GM12878 (cell line): ENCODE measurements at regions not wholly inside any gene's neighbourhood (a gene's known extent, or its start where the extent isn't known, plus 50 kb on each side); places are given as distances from the start of the nearest gene placed in this dataset.

Experiments used
- ATAC-seq: fragments of 200-7000 bp; cut with Tn5 transposase; 3 replicates; pipeline ENCODE4 v1.9.1; 2020; ENCODE audit warnings: mild to moderate bottlenecking, moderate library complexity
- BruUV-seq: library from RNA; stranded (reverse); fragments of 400-500 nt; replicated peaks from 2 replicates; lab custom pipeline; 2021; lab: Mats Ljungman, UMichigan
- CTCF ChIA-PET: fragments of 300-600 bp; sonication (Branson Sonifier 250); formaldehyde crosslinking; extraction: SDS; loops from one replicate; lab custom pipeline; 2021; ENCODE audit warnings: inconsistent platforms; lab: Yijun Ruan, JAX
- POLR2A ChIA-PET: fragments of 350-600 bp; formaldehyde crosslinking; extraction: SDS; loops from one replicate; lab custom pipeline; 2021; ENCODE audit warnings: inconsistent platforms; lab: Charles Lee
- RAD21 ChIA-PET: fragments of 300-600 bp; sonication (Branson Sonifier 250); formaldehyde crosslinking; loops from one replicate; lab custom pipeline; 2023; ENCODE audit warnings: antibody characterized with exemption; ENCODE audit not compliant: unreplicated experiment; lab: Charles Lee
- SMC1A ChIA-PET: fragments of 300-600 bp; sonication (Branson Sonifier 250); formaldehyde crosslinking; loops from one replicate; lab custom pipeline; 2023; ENCODE audit not compliant: unreplicated experiment, uncharacterized antibody; lab: Charles Lee
- DNase-seq: peaks from one replicate; pipeline ENCODE4 v3.0.0-alpha.2; 2011; ENCODE audit warnings: low read depth, low spot score
- FAIRE-seq: peaks from 3 replicates; lab custom pipeline; 2011; peaks lifted over from hg19 to GRCh38; lab: Jason Lieb, UNC
- H2AFZ ChIP-seq: 2 replicates; pipeline ENCODE4 v1.6.0; 2011; ENCODE audit warnings: low read depth, low read length, control low read depth; ENCODE audit not compliant: control insufficient read depth
- H3K27ac ChIP-seq: 2 replicates; pipeline ENCODE4 v1.5.1; 2011; ENCODE audit warnings: control low read depth; ENCODE audit not compliant: control insufficient read depth, insufficient read depth
- H3K27me3 ChIP-seq, 2 experiments: replicated peaks in 1 of 2; 2 replicates each; pipeline versions ENCODE4 v1.6.0 to v1.6.1; 2011; ENCODE audit warnings: low read length in 1 of 2; ENCODE audit not compliant: control insufficient read depth in 2 of 2, insufficient read depth in 2 of 2
- H3K36me3 ChIP-seq, 2 experiments: 2 replicates each; pipeline ENCODE4 v1.5.1; 2011; ENCODE audit warnings: low read length in 1 of 2; ENCODE audit not compliant: control insufficient read depth in 2 of 2, insufficient read depth in 2 of 2
- H3K4me1 ChIP-seq: 2 replicates; pipeline ENCODE4 v1.6.1; 2011; ENCODE audit warnings: mild to moderate bottlenecking, low read length, moderate library complexity, mixed read lengths; ENCODE audit not compliant: control insufficient read depth, insufficient read depth
- H3K4me2 ChIP-seq: 2 replicates; pipeline ENCODE4 v1.6.0; 2011; ENCODE audit warnings: control low read depth; ENCODE audit not compliant: control insufficient read depth, insufficient read depth
- H3K4me3 ChIP-seq: fragments of 200-600 bp; sonication (generic); 2 replicates; pipeline ENCODE4 v1.5.1; 2016
- H3K79me2 ChIP-seq: 2 replicates; pipeline ENCODE4 v1.6.0; 2011; ENCODE audit warnings: low read length; ENCODE audit not compliant: control insufficient read depth, insufficient read depth
- H3K9ac ChIP-seq: 2 replicates; pipeline ENCODE4 v1.8.0; 2011; ENCODE audit warnings: low read length, control low read depth, mixed read lengths; ENCODE audit not compliant: control insufficient read depth, insufficient read depth
- H3K9me3 ChIP-seq: replicated peaks from 3 replicates; pipeline ENCODE4 v1.5.1; 2011; ENCODE audit warnings: mild to moderate bottlenecking, low read length; ENCODE audit not compliant: control insufficient read depth, insufficient read depth
- H4K20me1 ChIP-seq: 2 replicates; pipeline ENCODE4 v1.6.0; 2011; ENCODE audit not compliant: control insufficient read depth, insufficient read depth
- CHD1 ChIP-seq: IDR thresholded peaks from 2 replicates; pipeline ENCODE4 v1.6.1; 2012; ENCODE audit warnings: low read depth, low read length, improper control_type of control experiment
- ETV6 ChIP-seq, 2 experiments: fragments of 450-650 bp in 1 of 2; IDR thresholded peaks in 1 of 2; conservative IDR thresholded peaks in 1 of 2; 2 replicates each; pipeline ENCODE4 v1.6.1; 2014; ENCODE audit warnings: antibody characterized with exemption in 1 of 2, borderline replicate concordance in 1 of 2, low read depth in 1 of 2, mild to moderate bottlenecking in 1 of 2, moderate library complexity in 1 of 2
- FOXK2 ChIP-seq: fragments of 450-650 bp; IDR thresholded peaks from 2 replicates; pipeline ENCODE4 v1.6.1; 2017; ENCODE audit warnings: mild to moderate bottlenecking, moderate library complexity
- GABPA ChIP-seq: IDR thresholded peaks from 2 replicates; pipeline ENCODE4 v1.6.1; 2014; ENCODE audit warnings: antibody characterized with exemption, low read depth, mild to moderate bottlenecking, inconsistent platforms
- MYB ChIP-seq: fragments of 150-350 bp; IDR thresholded peaks from 2 replicates; pipeline ENCODE4 v1.6.1; 2014; ENCODE audit warnings: mild to moderate bottlenecking, low read depth, low read length, borderline replicate concordance
- NRF1 ChIP-seq: conservative IDR thresholded peaks from 2 replicates; pipeline ENCODE4 v1.6.1; 2011; ENCODE audit warnings: mild to moderate bottlenecking, low read depth, low read length, improper control_type of control experiment
- POLR2A ChIP-seq: IDR thresholded peaks from 2 replicates; pipeline ENCODE4 v1.6.1; 2011; ENCODE audit warnings: low read depth, mild to moderate bottlenecking, low read length
- SUPT20H ChIP-seq: IDR thresholded peaks from 2 replicates; pipeline ENCODE4 v1.6.1; 2011; ENCODE audit warnings: low read depth, mild to moderate bottlenecking, low read length, moderate library complexity, borderline replicate concordance; ENCODE audit not compliant: control insufficient read depth
- TARDBP ChIP-seq: IDR thresholded peaks from 2 replicates; pipeline ENCODE4 v1.6.1; 2016; ENCODE audit warnings: borderline replicate concordance
- TBL1XR1 ChIP-seq: IDR thresholded peaks from 2 replicates; pipeline ENCODE4 v1.6.1; 2012; ENCODE audit warnings: low read depth, low read length, improper control_type of control experiment
- ZNF217 ChIP-seq: fragments of 450-650 bp; IDR thresholded peaks from 2 replicates; pipeline ENCODE4 v1.6.1; 2017; ENCODE audit warnings: antibody characterized with exemption, mild to moderate bottlenecking
- ZNF24 ChIP-seq: fragments of 450-650 bp; IDR thresholded peaks from 2 replicates; pipeline ENCODE4 v1.6.1; 2017; ENCODE audit warnings: antibody characterized with exemption, mild to moderate bottlenecking
- ZNF274 ChIP-seq: IDR thresholded peaks from one replicate; pipeline ENCODE4 v1.8.0; 2011; ENCODE audit not compliant: insufficient read length, insufficient read depth
- ZNF622 ChIP-seq: fragments of 450-650 bp; IDR thresholded peaks from 2 replicates; pipeline ENCODE4 v1.6.1; 2017; ENCODE audit warnings: mild to moderate bottlenecking, inconsistent platforms
- WGBS: methylation state at CpG from one replicate; pipeline ENCODE4 v1.1.6; 2016; ENCODE audit warnings: low lambda C conversion rate; ENCODE audit not compliant: insufficient replicate concordance, insufficient coverage; ENCODE audit errors: missing lambda C conversion rate; 5-methylcytosine and 5-hydroxymethylcytosine counted together
- in situ Hi-C: fragments of 300-500 bp; cut with MboI; formaldehyde crosslinking; loops from 9 replicates; pipeline ENCODE4 v1.14.3; 2018; ENCODE audit warnings: mixed read lengths
- intact Hi-C: fragments of 100-400 bp; cut with micrococcal nuclease; formaldehyde crosslinking; loops from one replicate; pipeline ENCODE4 v1.14.2; 2022; ENCODE audit not compliant: unreplicated experiment
- TF ChIP-seq, protein P1 (sequence below): fragments of 450-650 bp; conservative IDR thresholded peaks from 2 replicates; pipeline ENCODE4 v1.6.1; 2017; ENCODE audit warnings: mild to moderate bottlenecking, moderate library complexity

DNA sequence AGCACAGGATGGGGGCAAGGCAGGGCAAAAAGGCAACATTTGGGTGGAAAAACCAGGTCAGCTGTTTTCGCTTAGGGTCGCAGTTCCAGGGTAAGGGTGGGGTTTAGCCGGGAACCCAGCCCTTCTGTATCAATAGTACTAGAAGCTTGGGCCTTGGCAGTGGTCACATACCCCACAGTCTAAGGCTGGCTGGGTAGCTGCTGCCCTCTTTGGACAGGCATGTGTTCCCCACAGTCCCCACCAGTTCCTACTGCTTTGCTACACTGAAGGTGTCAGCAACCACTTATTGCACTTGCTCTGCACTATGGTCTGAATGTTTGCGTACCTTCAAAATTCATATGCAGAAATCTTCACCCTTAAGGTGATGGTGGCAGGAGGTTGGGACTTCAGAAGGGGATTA, 349.8 kb downstream of the LTN1 start:
- intact Hi-C loops: no loop called here

More for the DNA sequence above, 349.8 kb downstream of the LTN1 start:
- Histone ChIP-seq H3K27me3 (no peaks in the 10 kb centered on the region), H3K36me3 (no peaks in the 10 kb centered on the region), H2AFZ (no peak overlapping the region), H3K4me1 (no peaks in the 10 kb centered on the region), H3K9me3 (no peaks in the 10 kb centered on the region), H3K9ac (no peak overlapping the region), H3K4me2 (no peak overlapping the region), H4K20me1 (no peaks in the 10 kb centered on the region), H3K79me2 (no peaks in the 10 kb centered on the region), H3K27ac (no peak overlapping the region), H3K4me3 (no peak overlapping the region)
- ChIA-PET SMC1A (no interaction called here), CTCF (no interaction called here), RAD21 (no interaction called here), POLR2A (no interaction called here)
- BruUV-seq: no TSS peak
- TF ChIP-seq ZNF274 (no peak), GABPA (no peak), FOXK2 (no peak), POLR2A (no peak), ZNF24 (no peak), TARDBP (no peak), TBL1XR1 (no peak), CHD1 (no peak), ZNF622 (no peak), ZNF217 (no peak), SUPT20H (no peak), MYB (no peak), NRF1 (no peak), ETV6 (conservative IDR thresholded peaks at IDR 0.05 in 1 of 2, IDR thresholded peaks at IDR 0.05 in 1 of 2; ENCODE audit: borderline replicate concordance in 1 of 2, low read depth in 1 of 2) (no peak)
- TF ChIP-seq, protein P1, sequence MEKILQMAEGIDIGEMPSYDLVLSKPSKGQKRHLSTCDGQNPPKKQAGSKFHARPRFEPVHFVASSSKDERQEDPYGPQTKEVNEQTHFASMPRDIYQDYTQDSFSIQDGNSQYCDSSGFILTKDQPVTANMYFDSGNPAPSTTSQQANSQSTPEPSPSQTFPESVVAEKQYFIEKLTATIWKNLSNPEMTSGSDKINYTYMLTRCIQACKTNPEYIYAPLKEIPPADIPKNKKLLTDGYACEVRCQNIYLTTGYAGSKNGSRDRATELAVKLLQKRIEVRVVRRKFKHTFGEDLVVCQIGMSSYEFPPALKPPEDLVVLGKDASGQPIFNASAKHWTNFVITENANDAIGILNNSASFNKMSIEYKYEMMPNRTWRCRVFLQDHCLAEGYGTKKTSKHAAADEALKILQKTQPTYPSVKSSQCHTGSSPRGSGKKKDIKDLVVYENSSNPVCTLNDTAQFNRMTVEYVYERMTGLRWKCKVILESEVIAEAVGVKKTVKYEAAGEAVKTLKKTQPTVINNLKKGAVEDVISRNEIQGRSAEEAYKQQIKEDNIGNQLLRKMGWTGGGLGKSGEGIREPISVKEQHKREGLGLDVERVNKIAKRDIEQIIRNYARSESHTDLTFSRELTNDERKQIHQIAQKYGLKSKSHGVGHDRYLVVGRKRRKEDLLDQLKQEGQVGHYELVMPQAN: no peak
- no peak for ATAC-seq
- in situ Hi-C loops: no loop called here
- no peak for DNase-seq
- no peak for FAIRE-seq
- WGBS: 56% methylated on average over 4 of the region's 4 CpGs
